ENCODE measurements at regions not wholly inside any gene's neighbourhood (a gene's known extent, or its start where the extent isn't known, plus 50 kb on each side); places are given as distances from the start of the nearest gene placed in this dataset.

- Histone ChIP-seq H2BK12ac (ENCODE audit: low read depth, low read length) (no peak overlapping the region), H2AFZ (ENCODE audit: low read length) (no peak overlapping the region), H4K8ac (ENCODE audit: extremely low read depth, insufficient read depth, low read length) (no peak overlapping the region), H3K14ac (ENCODE audit: insufficient read length) (no peak overlapping the region), H3K36me3 (ENCODE audit: control insufficient read depth in 2 of 4, insufficient read depth in 4 of 4, low read length in 3 of 4) (no peaks in the 10 kb centered on the region), H2BK120ac (replicated peaks; ENCODE audit: low read depth, low read length) (no peak overlapping the region), H3K27ac (ENCODE audit: low read depth, low read length) (no peak overlapping the region), H3K9ac (replicated peaks in 1 of 4; ENCODE audit: extremely low read depth in 1 of 4, low read depth in 3 of 4, low read length in 3 of 4) (no peak overlapping the region), H3K4me2 (ENCODE audit: insufficient read depth in 1 of 2, low read depth in 2 of 2, low read length in 2 of 2) (no peak overlapping the region), H3K27me3 (replicated peaks in 1 of 4; ENCODE audit: control insufficient read depth in 3 of 4, extremely low read depth in 1 of 4, insufficient read depth in 3 of 4, low read length in 3 of 4) (no peaks in the 10 kb centered on the region), H3K4me3 (ENCODE audit: extremely low read depth in 1 of 4, insufficient read depth in 2 of 4, low read depth in 3 of 4, low read length in 4 of 4) (no peak overlapping the region), H3K79me1 (ENCODE audit: low read depth, low read length) (no peaks in the 10 kb centered on the region), H3K4ac (replicated peaks; ENCODE audit: insufficient read length, low read depth, low read length) (no peak overlapping the region), H4K5ac (ENCODE audit: insufficient read length, low read depth, low read length) (no peak overlapping the region), H4K20me1 (replicated peaks in 1 of 2; ENCODE audit: control insufficient read depth in 1 of 2, insufficient read depth in 2 of 2, low read length in 2 of 2) (no peaks in the 10 kb centered on the region), H3K18ac (ENCODE audit: extremely low read depth, low read length) (no peak overlapping the region), H2AK5ac (ENCODE audit: low read depth, low read length) (no peak overlapping the region), H3K23ac (ENCODE audit: insufficient read length) (no peak overlapping the region), H4K91ac (replicated peaks; ENCODE audit: insufficient read length, low read length) (no peak overlapping the region), H3K9me3 (ENCODE audit: insufficient read depth in 2 of 2, low read depth in 1 of 2, low read length in 1 of 2) (no peaks in the 10 kb centered on the region), H2BK20ac (ENCODE audit: low read length) (no peak overlapping the region), H3K79me2 (ENCODE audit: control insufficient read depth in 1 of 2, insufficient read depth in 2 of 2, low read length in 2 of 2) (no peaks in the 10 kb centered on the region), H2BK15ac (ENCODE audit: low read length) (no peak overlapping the region), H3K23me2 (ENCODE audit: low read depth, low read length) (no peaks in the 10 kb centered on the region), H3K56ac (replicated peaks; ENCODE audit: insufficient read length, low read depth, low read length) (no peak overlapping the region), H3K4me1 (replicated peaks in 1 of 4; ENCODE audit: control insufficient read depth in 3 of 4, insufficient read depth in 4 of 4, low read length in 3 of 4) (no peaks in the 10 kb centered on the region), H2BK5ac (ENCODE audit: low read depth, low read length) (no peak overlapping the region)
- POLR2A ChIA-PET (ENCODE audit: partially characterized antibody): no interaction called here
- no peak for FAIRE-seq
- no peak for DNase-seq (ENCODE audit: low read depth in 1 of 2, low spot score in 2 of 2)
- 90% methylated on average over 2 of the region's 2 CpGs; no CpG with 5 or more reads in 1 of the 2 experiments for WGBS, 2 experiments (ENCODE audit: extremely low coverage in 1 of 2, insufficient coverage in 1 of 2, insufficient read length in 1 of 2, insufficient replicate concordance in 2 of 2, low coverage in 1 of 2, low lambda C conversion rate in 2 of 2, missing lambda C conversion rate in 1 of 2)
- CTCF ChIA-PET (ENCODE audit: partially characterized antibody): no interaction called here
- no peak for TF ChIP-seq KDM1A (IDR thresholded peaks at IDR 0.05; ENCODE audit: borderline replicate concordance, low read length)
- TF ChIP-seq EZH2 (IDR thresholded peaks at IDR 0.05; ENCODE audit: low read depth, low read length, severe bottlenecking): no peak
- TF ChIP-seq TEAD4 (IDR thresholded peaks at IDR 0.05; ENCODE audit: low read depth, low read length): no peak
- no peak for TF ChIP-seq ZNF274 (IDR thresholded peaks at IDR 0.05; ENCODE audit: borderline replicate concordance, extremely low read depth, low read length)
- TF ChIP-seq RBBP5 (IDR thresholded peaks at IDR 0.05; ENCODE audit: borderline replicate concordance, low read depth, low read length): no peak
- TF ChIP-seq HDAC6 (IDR thresholded peaks at IDR 0.05; ENCODE audit: low read depth, low read length): no peak
- TF ChIP-seq JUN (IDR thresholded peaks at IDR 0.05; ENCODE audit: low read depth, low read length): no peak
- no peak for TF ChIP-seq SUZ12 (IDR thresholded peaks at IDR 0.05; ENCODE audit: low read length)
These were observed 915.7 kb upstream of the PCDH9 start for GRCh38 chr13:68145852-68146251.

Data from H1 (cell line).